Left ventricle myocardium inferior (tissue), 1 donor: ENCODE measurements at regions not wholly inside any gene's neighbourhood (a gene's known extent, or its start where the extent isn't known, plus 50 kb on each side); places are given as distances from the start of the nearest gene placed in this dataset.
A peak's percentile ranks its signal among the peaks of the same experiment; 100 is the strongest.

Experiments
- DNase-seq: peaks from one replicate; pipeline ENCODE4 v3.0.0-alpha.2; 2020
- H3K27ac ChIP-seq: fragments of 200-600 bp; replicated peaks from 2 replicates; pipeline ENCODE4 v1.8.0; 2021
- H3K27me3 ChIP-seq: fragments of 200-600 bp; 2 replicates; pipeline ENCODE4 v1.8.0; 2021; ENCODE audit warnings: low read depth
- H3K36me3 ChIP-seq: fragments of 200-600 bp; 2 replicates; pipeline ENCODE4 v1.8.0; 2021
- H3K4me1 ChIP-seq: fragments of 200-600 bp; 2 replicates; pipeline ENCODE4 v1.8.0; 2021
- H3K4me3 ChIP-seq: fragments of 200-600 bp; 2 replicates; pipeline ENCODE4 v1.8.0; 2021; ENCODE audit warnings: mild to moderate bottlenecking, moderate library complexity
- H3K9me3 ChIP-seq: fragments of 200-600 bp; replicated peaks from 2 replicates; pipeline ENCODE4 v1.8.0; 2021
- intact Hi-C: fragments of 100-400 bp; cut with micrococcal nuclease; formaldehyde crosslinking; loops from one replicate; pipeline ENCODE4 v1.11.0; 2022
- TF ChIP-seq, protein P1 (sequence below): fragments of 200-600 bp; IDR thresholded peaks from 2 replicates; pipeline ENCODE4 v1.8.0; 2021; ENCODE audit warnings: antibody characterized with exemption, mild to moderate bottlenecking, borderline replicate concordance
- donor health status: DM: no; HTN: yes; CAD: no; lungs with severe emphysema.

DNA sequence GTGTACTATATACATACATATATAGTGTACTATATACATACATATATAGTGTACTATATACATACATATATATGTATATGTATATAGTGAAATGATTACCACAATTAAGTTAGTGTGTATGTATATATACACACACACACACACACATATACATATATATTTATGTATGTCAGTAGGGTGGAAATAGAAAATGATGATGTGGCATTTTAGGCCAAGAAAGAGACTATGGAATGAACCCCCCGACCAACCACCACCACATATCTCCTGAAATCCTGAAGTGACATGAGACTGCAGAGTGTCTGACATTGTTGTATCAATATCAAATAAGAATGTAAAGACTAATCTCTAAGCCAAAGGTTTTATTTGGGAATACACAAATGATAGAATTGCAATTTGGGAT, 107.6 kb downstream of the RFC3 start:
- Histone ChIP-seq H3K36me3 (no peaks in the 10 kb centered on the region), H3K4me1 (no peaks in the 10 kb centered on the region), H3K9me3 (no peaks in the 10 kb centered on the region), H3K4me3 (no peak overlapping the region), H3K27ac (no peak overlapping the region), H3K27me3 (no peaks in the 10 kb centered on the region)
- TF ChIP-seq, protein P1, sequence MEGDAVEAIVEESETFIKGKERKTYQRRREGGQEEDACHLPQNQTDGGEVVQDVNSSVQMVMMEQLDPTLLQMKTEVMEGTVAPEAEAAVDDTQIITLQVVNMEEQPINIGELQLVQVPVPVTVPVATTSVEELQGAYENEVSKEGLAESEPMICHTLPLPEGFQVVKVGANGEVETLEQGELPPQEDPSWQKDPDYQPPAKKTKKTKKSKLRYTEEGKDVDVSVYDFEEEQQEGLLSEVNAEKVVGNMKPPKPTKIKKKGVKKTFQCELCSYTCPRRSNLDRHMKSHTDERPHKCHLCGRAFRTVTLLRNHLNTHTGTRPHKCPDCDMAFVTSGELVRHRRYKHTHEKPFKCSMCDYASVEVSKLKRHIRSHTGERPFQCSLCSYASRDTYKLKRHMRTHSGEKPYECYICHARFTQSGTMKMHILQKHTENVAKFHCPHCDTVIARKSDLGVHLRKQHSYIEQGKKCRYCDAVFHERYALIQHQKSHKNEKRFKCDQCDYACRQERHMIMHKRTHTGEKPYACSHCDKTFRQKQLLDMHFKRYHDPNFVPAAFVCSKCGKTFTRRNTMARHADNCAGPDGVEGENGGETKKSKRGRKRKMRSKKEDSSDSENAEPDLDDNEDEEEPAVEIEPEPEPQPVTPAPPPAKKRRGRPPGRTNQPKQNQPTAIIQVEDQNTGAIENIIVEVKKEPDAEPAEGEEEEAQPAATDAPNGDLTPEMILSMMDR = no peak
- no peak for DNase-seq
- intact Hi-C loops = no loop called here

GRCh38 chr13:33927315-33927714, 109.4 kb downstream of the RFC3 start:
- Histone ChIP-seq H3K27ac (no peak overlapping the region), H3K4me3 (no peak overlapping the region), H3K27me3 (no peaks in the 10 kb centered on the region), H3K9me3 (no peaks in the 10 kb centered on the region), H3K4me1 (no peaks in the 10 kb centered on the region), H3K36me3 (no peaks in the 10 kb centered on the region)
- TF ChIP-seq, protein P1 = no peak
- no peak for DNase-seq
- intact Hi-C loops = no loop called here

- no peak overlapping the region for H3K27ac ChIP-seq
- no peaks in the 10 kb centered on the region for H3K27me3 ChIP-seq
- H3K4me1 ChIP-seq = peaks cover 5% of the 10 kb centered on the region
- no peak for DNase-seq
- intact Hi-C loops = loop anchor here (1.0 kb wide), 1 partner anchor 1226 kb away; no protein-coding TSS in a partner anchor
- no peak overlapping the region for H3K4me3 ChIP-seq
- H3K9me3 ChIP-seq = no peaks in the 10 kb centered on the region
- TF ChIP-seq, protein P1 = peak; percentile 67
- no peaks in the 10 kb centered on the region for H3K36me3 ChIP-seq
Measured at GRCh38 chr13:33931397-33932311, 113.7 kb downstream of the RFC3 start.

GRCh38 chr13:33932769-33933406, 114.9 kb downstream of the RFC3 start:
- H3K4me1 ChIP-seq = peaks cover 11% of the 10 kb centered on the region
- H3K4me3 ChIP-seq = no peak overlapping the region
- no peaks in the 10 kb centered on the region for H3K9me3 ChIP-seq
- H3K27ac ChIP-seq = no peak overlapping the region
- intact Hi-C loops = no loop called here
- TF ChIP-seq, protein P1 = no peak
- DNase-seq = no peak
- H3K36me3 ChIP-seq = no peaks in the 10 kb centered on the region
- no peaks in the 10 kb centered on the region for H3K27me3 ChIP-seq

DNA sequence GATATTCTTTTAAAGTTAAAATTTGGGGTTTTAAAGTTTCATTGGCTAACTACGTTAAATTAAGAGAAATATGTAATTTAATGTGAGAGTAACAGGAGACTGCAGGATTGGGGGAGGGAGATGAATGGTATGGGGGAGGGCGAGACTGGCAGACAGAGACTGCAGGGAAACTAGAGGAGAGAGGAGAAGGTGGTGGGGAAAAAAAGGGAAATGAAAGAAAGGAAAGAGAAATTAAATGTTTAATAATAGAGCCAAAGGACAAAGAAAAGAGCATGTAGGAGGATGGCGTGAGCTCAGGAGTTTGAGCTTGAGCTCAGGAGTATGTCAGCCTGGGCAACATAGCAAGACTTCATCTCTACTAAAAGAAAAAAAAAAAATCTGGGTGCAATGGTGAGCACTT, 115.9 kb downstream of the RFC3 start:
- no peak for DNase-seq
- TF ChIP-seq, protein P1 = no peak
- no peaks in the 10 kb centered on the region for H3K27me3 ChIP-seq
- no peaks in the 10 kb centered on the region for H3K9me3 ChIP-seq
- H3K4me3 ChIP-seq = no peak overlapping the region
- H3K36me3 ChIP-seq = no peaks in the 10 kb centered on the region
- no peak overlapping the region for H3K27ac ChIP-seq
- intact Hi-C loops = no loop called here
- H3K4me1 ChIP-seq = peaks cover 12% of the 10 kb centered on the region
